ENCODE measurements at regions not wholly inside any gene's neighbourhood (a gene's known extent, or its start where the extent isn't known, plus 50 kb on each side); places are given as distances from the start of the nearest gene placed in this dataset.

GRCh38 chr11:115911613-115912346, 407.6 kb upstream of the CADM1 start:
- no peak for DNase-seq

- DNase-seq = no peak
Observed at GRCh38 chr11:115910379-115910778, 406.2 kb upstream of the CADM1 start.

GRCh38 chr11:115906171-115906570, 402.0 kb upstream of the CADM1 start:
- DNase-seq = no peak

GRCh38 chr11:115905341-115906000, 401.3 kb upstream of the CADM1 start:
- DNase-seq = no peak

- DNase-seq = no peak
Observed at GRCh38 chr11:115903179-115903578, 399.0 kb upstream of the CADM1 start.

GRCh38 chr11:115901069-115901468, 396.9 kb upstream of the CADM1 start:
- no peak for DNase-seq

GRCh38 chr11:115900111-115900510, 395.9 kb upstream of the CADM1 start:
- no peak for DNase-seq

GRCh38 chr11:115897707-115898106, 393.5 kb upstream of the CADM1 start:
- DNase-seq = no peak

- no peak for DNase-seq
Observed at GRCh38 chr11:115896084-115896483, 391.9 kb upstream of the CADM1 start.

- no peak for DNase-seq
Observed at GRCh38 chr11:115895594-115895993, 391.4 kb upstream of the CADM1 start.

GRCh38 chr11:115894176-115894575, 390.0 kb upstream of the CADM1 start:
- no peak for DNase-seq

GRCh38 chr11:115893461-115894099, 389.4 kb upstream of the CADM1 start:
- DNase-seq = no peak

GRCh38 chr11:115892016-115892415, 387.8 kb upstream of the CADM1 start:
- no peak for DNase-seq

GRCh38 chr11:115891581-115891980, 387.4 kb upstream of the CADM1 start:
- no peak for DNase-seq

GRCh38 chr11:115890500-115890899, 386.3 kb upstream of the CADM1 start:
- DNase-seq = no peak

GRCh38 chr11:115889712-115890111, 385.5 kb upstream of the CADM1 start:
- no peak for DNase-seq

- DNase-seq = no peak
Observed at GRCh38 chr11:115887727-115888126, 383.5 kb upstream of the CADM1 start.

GRCh38 chr11:115887316-115887715, 383.1 kb upstream of the CADM1 start:
- no peak for DNase-seq

GRCh38 chr11:115886422-115886733, 382.2 kb upstream of the CADM1 start:
- DNase-seq = no peak

- no peak for DNase-seq
Observed at GRCh38 chr11:115885535-115886421, 381.6 kb upstream of the CADM1 start.

- no peak for DNase-seq
Observed at GRCh38 chr11:115884800-115885534, 380.8 kb upstream of the CADM1 start.

- DNase-seq = no peak
Observed at GRCh38 chr11:115874843-115875242, 370.6 kb upstream of the CADM1 start.

- DNase-seq = no peak
Observed at GRCh38 chr11:115873813-115874212, 369.6 kb upstream of the CADM1 start.
